HG02798 (cell line): ENCODE measurements at regions not wholly inside any gene's neighbourhood (a gene's known extent, or its start where the extent isn't known, plus 50 kb on each side); places are given as distances from the start of the nearest gene placed in this dataset.

ENCODE experiments used
- ATAC-seq: cut with Tn5 transposase; IDR thresholded peaks from one replicate; pipeline ENCODE4 v1.9.1; 2021; ENCODE audit warnings: mild to moderate bottlenecking; ENCODE audit not compliant: unreplicated experiment, poor library complexity

DNA sequence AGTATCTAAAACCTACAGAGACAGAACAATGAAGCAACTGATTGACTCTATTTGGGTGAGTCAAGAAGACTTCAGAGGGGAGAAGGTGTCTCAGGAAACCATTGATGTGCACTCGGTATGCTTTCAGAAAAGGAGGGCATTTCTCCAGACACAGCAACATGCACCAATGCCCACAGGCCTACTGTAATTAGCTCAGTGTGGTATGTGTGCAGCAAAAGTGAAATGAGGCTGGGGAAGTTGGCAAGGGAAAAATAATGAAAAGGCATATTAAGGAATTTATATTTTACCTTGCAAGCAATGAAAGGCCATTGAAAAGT, 158.4 kb upstream of the GRIP1 start:
- no peak for ATAC-seq

DNA sequence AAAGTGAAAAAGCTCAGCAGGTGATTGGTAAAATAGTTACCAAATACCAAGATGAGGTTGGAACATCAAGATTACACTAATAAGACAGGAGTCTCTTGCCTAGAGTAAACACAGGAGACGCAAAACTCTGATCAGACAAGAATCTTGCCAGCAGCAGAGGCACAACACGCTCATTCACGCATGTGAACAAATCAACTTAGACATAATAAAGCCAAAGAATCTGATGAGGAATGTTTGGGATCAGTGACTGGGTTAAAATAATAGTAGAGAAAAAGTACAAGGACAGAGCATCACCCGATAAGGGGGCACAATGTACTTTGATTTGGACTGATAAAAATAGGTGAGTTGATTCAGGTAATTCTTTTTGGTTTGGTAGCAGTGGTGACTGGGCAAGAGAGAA, 159.5 kb upstream of the GRIP1 start:
- no peak for ATAC-seq

DNA sequence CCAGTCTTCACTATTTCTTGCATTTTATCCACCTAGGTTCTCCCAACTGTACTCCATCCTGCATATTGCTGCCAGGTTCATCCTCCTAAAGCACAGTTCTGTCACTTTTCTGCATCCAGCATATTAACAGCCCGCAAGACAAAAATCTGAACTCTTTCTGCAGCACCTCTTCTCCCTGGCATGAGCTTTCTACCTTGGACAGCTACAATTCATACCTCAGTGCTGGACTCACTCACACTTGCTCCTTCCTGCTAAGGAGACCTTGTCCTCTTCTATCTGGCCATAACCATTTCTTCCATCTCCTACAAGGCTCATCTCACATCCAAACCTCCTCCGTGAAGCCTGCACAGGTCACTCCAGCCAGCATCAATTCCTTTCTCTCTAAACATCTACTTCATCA, 170.1 kb upstream of the GRIP1 start:
- no peak for ATAC-seq

DNA sequence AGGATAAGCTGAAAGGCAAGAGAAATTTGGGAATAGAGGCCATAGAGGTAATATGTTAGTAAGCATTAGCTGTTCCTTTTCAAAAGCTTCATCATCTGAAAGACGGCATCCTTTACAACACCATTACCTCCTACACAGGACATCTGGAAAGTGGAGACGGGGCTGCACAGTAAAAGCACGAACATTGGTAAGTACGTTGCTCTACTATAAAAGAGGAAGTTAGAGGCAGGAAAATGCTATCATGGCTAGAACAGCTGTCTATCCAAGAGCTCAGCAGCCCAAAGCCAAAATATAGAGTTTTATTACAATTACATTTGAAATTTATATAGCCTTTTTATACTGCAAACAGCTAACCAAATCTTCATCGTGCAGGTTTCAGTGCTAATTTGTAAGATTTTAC, 172.3 kb upstream of the GRIP1 start:
- no peak for ATAC-seq

DNA sequence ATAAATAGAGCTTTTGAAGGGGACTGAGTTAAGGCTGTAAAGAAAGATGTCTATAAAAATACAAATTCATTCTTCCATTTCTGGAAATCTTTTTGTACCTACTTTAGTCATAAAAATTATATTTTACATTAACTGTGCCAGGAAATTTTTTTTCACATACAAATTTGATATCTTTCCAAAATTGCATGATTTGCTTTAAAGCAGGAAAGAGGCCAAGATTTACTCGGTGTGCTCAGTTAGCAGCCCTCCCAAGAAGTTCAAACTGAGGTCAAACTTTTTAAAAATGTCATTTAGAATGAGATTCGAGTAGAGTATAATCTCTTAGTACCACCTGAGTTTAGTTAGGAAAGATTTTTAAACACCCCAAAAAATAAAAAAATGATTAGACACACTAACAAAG, 173.2 kb upstream of the GRIP1 start:
- ATAC-seq, result no peak

DNA sequence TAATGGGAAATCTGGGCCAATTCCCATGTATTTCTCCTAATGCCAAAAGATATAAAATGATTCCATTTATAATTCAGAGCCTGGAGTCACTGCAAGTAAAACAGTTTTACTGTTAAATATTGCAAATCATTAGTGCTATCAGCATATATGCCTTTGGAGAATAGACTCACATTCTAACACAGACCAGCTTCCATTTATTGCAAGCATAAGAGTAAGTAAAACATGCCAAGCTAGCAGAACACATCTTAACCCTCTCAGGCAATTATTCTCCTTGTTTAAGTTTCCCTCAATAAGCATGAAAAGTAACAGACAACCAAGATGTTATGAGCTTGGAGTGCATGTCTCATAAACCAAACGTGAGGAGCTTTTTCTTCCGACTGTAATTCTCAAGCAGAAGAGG, 173.9 kb upstream of the GRIP1 start:
- no peak for ATAC-seq

DNA sequence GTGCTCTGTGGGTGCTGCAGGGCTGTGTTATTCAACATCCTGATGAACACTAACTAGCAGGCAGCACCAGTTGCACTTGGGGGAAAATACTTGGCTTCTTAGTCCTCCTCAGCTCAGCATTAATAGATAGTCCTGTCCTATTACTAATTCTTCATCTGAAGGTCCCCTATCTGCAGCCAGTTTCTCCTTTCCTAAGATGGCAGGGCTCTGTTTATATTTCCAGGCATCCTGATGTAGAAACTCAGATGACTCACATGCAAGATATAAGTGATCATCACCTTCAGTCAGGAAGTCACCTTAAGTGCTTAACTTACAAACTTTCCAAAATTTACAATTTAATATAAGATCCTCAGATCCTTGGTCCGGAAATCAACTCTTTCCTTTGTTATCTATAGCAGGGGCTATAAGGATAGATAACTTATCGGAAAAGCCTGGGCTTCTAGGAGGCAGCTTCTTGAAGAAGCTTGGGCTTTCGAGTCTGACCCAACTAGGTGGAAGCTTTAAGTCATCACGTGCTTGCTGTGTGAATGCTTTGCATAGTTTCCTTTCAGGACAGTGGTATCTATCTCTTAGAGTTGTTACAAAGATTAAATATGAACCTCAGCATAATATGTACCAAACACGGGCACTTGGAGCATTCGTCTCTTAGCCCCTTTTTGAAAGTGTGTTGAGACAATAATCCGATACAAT, 181.0 kb upstream of the GRIP1 start:
- ATAC-seq, result no peak

DNA sequence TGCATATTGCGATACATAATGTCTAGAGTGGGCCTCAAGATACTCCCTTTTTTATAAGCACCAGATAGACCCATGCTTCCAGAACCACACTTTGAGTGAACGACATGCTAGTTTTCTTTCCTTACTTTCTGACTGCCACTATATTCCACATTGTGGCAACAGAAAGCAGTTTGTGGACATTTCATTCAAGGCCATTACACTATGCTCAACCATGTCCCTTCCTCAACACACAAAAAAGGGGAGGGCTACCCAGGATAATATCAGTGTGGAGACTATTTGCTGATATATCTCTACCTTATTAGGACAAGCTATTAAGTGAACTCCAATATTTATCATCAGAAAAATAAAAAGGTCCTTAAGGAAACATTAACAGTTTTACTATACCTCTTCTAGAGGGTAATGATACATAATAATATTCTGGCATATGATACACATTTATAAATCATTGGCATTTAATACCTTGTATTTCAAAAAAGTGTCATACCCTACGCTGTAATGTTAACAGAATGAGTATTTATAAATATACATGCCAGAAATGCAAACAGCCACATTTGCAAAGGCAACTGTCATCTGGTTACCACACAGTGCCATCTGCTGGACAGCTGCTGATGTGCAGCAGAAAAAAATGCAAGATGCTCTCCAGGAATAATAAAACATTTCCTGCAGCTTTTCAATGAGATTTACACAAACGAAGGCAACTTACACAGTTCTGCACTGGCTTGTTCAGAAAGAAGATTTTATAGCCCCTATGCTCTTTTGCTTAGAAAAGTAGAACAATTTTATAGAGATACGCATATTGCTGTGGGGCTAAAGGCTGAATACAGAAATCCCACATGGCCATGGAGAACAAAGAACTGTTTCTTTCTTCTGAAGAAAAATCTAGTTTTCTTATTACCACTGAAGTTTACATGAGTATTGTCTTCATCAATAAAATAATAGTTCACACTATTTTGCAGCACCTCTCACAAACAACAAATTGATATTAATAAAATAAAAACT, 182.2 kb upstream of the GRIP1 start:
- ATAC-seq, result peak; percentile 81

DNA sequence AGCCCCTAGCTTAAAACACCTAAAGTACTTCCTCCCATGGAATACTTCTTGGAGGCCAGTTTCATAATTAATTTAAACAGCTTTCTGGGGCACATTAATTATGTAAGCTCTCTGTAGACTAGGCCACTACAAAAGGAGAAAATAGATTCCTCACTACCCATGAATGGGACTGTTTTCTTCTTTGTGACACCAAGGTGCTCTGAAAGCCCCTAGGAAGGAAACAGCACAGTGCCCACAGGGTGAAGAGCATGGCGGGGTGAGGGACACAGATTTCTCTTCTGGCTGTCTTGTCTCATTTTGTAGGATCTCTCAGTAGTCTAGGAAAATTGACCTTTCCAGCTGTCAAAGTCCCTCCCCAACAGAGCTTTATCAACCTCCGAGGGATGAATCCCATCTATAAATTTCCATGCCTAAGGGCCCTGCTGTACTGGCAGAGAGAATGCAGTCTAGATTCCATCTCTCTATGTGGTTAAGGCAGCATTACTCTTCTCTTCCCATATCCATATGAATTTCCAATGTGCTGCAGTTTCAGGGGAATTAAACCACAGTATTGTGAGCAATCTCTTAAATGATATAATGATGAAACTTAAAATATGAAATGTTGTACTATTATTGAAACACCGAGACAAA, 183.6 kb upstream of the GRIP1 start:
- no peak for ATAC-seq

DNA sequence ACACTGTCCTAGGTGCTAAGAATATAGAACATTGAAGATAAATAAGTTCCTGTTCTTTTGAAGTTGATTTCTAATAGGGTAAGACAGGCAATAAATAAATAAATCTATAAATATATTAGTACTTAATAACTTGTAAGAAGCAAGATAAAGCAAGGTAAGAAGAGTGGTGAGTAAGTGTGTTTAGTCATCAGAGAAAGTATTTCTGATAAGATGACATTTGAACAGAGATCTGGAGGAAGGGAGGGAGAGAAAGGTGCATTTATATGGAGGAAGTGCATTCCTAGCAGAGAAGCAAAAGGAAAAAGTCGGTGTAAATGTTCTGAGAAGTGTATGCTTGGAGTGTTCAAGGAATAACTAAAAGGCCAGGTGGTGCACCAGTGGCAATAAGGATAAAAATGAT, 184.4 kb upstream of the GRIP1 start:
- ATAC-seq, result no peak

DNA sequence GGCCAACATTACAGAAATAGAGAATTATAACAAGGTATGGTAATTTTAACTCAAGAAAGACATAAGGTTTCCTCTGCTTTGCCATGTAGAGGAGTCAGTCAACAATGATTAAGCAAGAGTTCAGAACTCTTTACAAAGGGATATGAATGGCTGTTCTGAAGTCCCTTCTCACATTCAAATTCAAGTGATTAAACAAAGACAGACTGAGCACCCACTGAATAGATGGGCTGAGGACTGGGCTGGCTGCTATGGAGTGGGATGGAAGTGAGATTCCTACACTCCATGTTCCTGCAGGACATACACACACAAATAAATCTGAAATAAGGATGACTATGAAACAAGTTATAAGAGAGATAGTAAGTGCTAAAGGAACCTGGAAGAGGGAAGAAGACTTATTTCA, 199.0 kb upstream of the GRIP1 start:
- no peak for ATAC-seq

DNA sequence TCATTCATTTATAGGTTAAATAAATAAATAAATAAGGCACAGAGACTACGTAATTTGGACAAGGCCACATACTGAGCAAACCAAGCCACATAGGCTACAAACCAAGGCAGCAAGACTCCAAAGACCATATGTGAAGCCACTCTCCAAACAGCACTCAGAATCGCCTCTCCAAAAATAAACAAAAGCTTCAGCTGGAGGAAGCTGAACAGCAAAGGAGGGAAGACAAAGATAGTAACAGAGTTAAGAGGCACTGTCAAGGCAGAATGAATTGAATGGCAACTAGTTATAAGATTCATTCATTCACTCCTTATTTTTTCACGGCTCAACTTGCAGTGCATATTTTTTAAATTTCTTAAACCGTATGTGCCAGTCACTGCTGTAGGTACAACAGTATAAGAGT, 200.5 kb upstream of the GRIP1 start:
- ATAC-seq, result no peak

DNA sequence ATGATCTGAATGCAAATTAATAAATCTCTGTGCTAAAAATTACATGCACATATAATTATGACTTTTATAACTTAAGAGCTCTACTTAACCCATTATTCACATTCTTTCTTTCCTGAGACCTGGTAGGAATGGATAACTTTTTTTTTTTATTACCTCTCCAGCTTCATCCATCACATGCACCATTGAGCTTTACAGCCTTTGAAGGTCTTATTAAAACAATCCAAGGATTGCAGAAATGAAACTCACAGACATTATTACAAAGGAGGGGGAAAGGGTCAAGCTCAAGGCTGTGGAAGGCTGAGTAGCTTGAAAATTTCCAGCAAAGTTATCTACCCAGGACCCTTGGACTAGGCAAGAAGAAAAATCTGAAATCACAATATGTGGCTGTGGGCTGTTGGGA, 202.5 kb upstream of the GRIP1 start:
- ATAC-seq, result no peak

DNA sequence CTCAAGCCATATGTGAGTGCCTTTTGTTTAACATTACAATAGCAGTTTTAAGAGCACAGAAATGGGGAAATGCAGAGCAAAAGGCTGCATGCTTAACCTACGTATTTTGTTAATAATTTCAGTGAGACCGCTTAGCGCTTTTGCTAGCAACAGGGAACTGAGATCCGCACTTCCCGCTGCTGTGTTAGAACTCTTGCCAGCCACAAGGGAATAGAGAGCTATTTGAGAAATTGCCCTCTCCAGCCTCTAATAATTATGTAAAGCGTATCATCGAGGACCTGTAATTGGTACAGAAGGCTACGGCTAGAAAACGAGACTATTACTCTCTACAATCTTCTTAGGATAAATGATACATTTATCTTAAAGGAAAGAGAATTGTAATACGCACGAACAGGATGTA, 205.2 kb upstream of the GRIP1 start:
- ATAC-seq, result no peak

DNA sequence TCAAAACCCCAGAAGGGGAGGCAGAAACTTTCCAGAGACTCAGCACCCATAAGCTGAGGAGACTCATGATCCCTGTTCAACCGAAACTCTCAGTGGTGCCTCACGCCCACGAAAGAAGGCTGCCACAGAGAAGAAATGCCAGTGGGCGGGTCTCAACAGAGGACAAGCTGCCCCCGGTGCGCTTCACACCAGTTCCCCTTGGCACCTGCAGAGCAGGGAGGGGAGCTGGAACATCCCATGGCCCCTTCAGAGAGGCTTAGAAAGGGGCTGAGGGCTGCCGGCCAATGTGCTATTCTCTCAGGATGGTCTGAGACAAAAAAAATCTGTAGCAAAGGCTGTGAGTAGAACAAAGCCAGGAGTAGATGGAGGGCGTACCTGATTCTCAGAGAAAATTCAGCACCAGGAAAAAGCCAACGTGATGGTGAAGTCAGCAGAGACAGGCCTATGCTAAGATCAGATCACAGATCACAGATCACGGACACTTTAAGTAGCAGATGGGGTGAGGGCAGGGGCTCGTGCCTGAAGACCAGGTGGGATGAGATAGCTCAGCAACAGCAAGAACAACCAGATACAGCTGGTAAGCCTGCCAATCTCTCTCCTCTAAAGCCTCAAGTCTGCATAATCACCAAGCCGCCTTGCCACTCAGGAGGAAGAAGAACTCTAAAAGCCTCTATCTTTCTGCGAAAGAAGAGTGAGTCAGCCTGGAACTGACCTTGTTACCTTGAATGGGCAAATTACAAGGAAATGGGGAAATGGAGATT, 206.4 kb upstream of the GRIP1 start:
- ATAC-seq, result no peak

DNA sequence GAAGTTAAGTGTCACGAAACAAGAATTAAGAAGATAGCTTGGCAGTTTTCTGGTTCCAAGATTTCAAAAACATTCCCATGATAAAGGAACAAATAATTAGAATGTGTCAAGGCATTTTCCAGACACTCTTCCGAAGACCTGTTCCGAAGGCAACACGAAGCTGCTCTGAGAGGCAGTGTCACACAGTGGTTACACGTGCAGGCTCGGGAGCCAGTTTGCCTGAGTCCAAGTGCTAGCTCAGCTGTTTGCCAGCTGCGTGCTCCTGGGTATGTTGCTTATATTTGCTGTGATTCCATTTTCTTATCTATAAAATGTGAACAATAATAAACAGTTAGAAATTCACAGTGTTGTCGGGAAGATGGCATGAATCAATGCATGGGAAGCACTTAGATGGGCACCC, 217.9 kb upstream of the GRIP1 start:
- no peak for ATAC-seq

DNA sequence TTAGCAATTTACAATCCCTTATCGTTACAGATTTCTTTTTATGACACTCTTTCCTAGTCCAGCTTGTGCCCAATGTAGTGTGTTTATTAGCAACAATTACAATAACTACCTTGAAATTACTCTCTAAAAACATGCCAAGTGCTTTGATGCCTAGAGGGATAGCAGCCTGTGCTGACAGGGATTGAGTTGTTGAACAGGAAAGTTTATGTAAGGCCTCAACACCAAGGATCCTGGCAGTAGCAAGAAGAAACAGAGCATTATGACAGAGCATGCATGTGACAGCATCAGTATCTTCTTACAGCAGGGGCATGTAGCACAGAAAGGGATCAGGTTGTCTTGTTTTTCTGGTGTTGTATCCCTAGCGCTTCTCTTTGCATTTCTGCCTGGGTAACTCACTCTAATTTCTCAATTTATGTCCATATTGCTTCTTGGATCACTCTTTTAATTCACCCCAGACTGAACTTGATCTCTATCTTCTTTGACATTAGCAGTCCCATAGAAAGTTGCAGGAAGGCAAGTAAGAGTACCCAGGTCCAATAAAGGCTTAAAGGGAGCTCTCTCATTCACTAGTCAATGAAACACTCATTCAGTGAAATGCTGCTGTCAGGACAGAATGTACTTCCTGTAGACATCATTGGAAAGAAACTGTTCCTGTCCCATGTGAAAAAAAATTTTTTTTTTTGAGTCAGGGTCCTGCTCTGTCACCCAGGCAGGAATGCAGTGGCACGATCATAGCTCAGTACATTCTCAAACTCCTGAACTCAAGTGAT, 220.0 kb upstream of the GRIP1 start:
- no peak for ATAC-seq

DNA sequence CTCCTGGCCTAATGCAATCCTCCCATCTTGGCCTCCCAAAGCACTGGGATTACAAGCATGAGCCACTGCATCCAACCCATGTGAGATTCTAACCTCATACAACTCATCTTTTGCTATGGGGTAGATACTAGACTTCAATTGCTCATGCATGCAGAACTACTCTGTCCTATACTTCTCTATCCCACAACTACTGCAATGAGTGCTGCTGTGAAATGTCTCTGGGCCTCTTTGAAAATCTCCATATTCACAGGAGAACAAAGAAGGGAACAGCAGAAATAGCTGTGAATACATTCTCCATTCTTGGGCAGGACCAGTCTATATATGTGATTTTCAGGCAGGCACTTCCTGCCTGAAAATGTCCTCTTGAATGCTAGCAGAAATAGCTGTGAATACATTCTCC, 220.7 kb upstream of the GRIP1 start:
- no peak for ATAC-seq

DNA sequence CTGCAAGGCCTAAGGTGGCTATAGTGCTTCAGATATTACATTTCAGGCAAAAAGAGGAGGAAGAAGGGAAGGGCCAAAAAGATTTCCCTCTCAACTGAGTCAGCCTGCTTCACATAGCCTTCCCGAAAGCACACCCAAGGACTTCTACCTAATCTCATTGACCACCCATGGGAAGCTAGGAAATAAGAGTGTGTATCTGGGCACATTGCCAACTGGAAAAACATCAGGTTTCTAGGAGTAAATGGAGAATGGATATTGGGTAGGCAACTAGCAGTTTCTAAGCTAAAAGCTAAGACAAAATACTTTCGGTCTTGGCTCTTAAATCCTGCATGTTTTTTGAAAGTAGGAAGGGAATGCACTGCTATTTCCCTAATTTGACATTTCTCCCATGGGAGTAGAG, 221.7 kb upstream of the GRIP1 start:
- no peak for ATAC-seq
